ENCODE measurements at regions not wholly inside any gene's neighbourhood (a gene's known extent, or its start where the extent isn't known, plus 50 kb on each side); places are given as distances from the start of the nearest gene placed in this dataset.

- TF ChIP-seq POLR2AphosphoS5 (IDR thresholded peaks at IDR 0.05): no peak
- TF ChIP-seq CTCF (IDR thresholded peaks at IDR 0.05): no peak
- no peak for TF ChIP-seq EP300 (IDR thresholded peaks at IDR 0.05)
Observed at GRCh38 chr4:136920092-136920881, 612.0 kb downstream of the PCDH18 start.
